Karpas-422 (cell line): ENCODE measurements at regions not wholly inside any gene's neighbourhood (a gene's known extent, or its start where the extent isn't known, plus 50 kb on each side); places are given as distances from the start of the nearest gene placed in this dataset.
"Not testable (repeated sequence)": the region's sequence is repeated elsewhere in the genome, so short reads cannot be mapped to it uniquely, and the experiment has no call there.

Experiments used
- DNase-seq: peaks from one replicate; pipeline ENCODE4 v3.0.0-alpha.2; 2015
- H2AFZ ChIP-seq: fragments of 200-600 bp; sonication (generic); 2 replicates; pipeline ENCODE4 v1.6.1; 2014; ENCODE audit warnings: antibody characterized with exemption, low read length, mixed read lengths
- H3K27ac ChIP-seq: fragments of 200-600 bp; sonication (generic); 2 replicates; pipeline ENCODE4 v1.5.1; 2014; ENCODE audit warnings: mild to moderate bottlenecking, low read length, moderate library complexity
- H3K27me3 ChIP-seq: fragments of 200-600 bp; sonication (generic); 2 replicates; pipeline ENCODE4 v1.6.1; 2014; ENCODE audit warnings: low read length, mixed read lengths
- H3K36me3 ChIP-seq: fragments of 200-600 bp; sonication (generic); 2 replicates; pipeline ENCODE4 v1.6.1; 2014; ENCODE audit warnings: low read length, mixed read lengths; ENCODE audit not compliant: insufficient read depth
- H3K4me1 ChIP-seq: fragments of 200-600 bp; sonication (generic); 2 replicates; pipeline ENCODE4 v1.6.1; 2014; ENCODE audit warnings: mild to moderate bottlenecking, low read length, mixed read lengths
- H3K4me2 ChIP-seq: fragments of 200-600 bp; sonication (generic); 2 replicates; pipeline ENCODE4 v1.6.1; 2014; ENCODE audit warnings: low read length, low read depth, mild to moderate bottlenecking; ENCODE audit not compliant: poor library complexity, severe bottlenecking
- H3K4me3 ChIP-seq: fragments of 200-600 bp; sonication (generic); 2 replicates; pipeline ENCODE4 v1.5.1; 2014; ENCODE audit warnings: mild to moderate bottlenecking, antibody characterized with exemption, low read length, mixed read lengths
- H3K79me2 ChIP-seq: fragments of 200-600 bp; sonication (generic); 2 replicates; pipeline ENCODE4 v1.6.1; 2014; ENCODE audit warnings: mild to moderate bottlenecking, low read length, mixed read lengths
- H3K9ac ChIP-seq: fragments of 200-600 bp; sonication (generic); 2 replicates; pipeline ENCODE4 v1.6.0; 2014; ENCODE audit warnings: low read length
- H3K9me2 ChIP-seq: fragments of 200-600 bp; sonication (generic), shearing (Covaris generic); replicated peaks from 2 replicates; pipeline ENCODE4 v1.6.0; 2014; ENCODE audit warnings: mild to moderate bottlenecking, low read length, moderate library complexity; ENCODE audit not compliant: insufficient read depth
- H3K9me3 ChIP-seq: fragments of 300-700, 200-600 bp; sonication (generic); 2 replicates; pipeline ENCODE4 v1.6.1; 2014; ENCODE audit warnings: low read length, mixed read lengths
- H4K20me1 ChIP-seq: fragments of 200-600 bp; sonication (generic); 2 replicates; pipeline ENCODE4 v1.6.1; 2014; ENCODE audit warnings: mild to moderate bottlenecking, antibody characterized with exemption, low read length, low read depth; ENCODE audit not compliant: insufficient read depth

DNA sequence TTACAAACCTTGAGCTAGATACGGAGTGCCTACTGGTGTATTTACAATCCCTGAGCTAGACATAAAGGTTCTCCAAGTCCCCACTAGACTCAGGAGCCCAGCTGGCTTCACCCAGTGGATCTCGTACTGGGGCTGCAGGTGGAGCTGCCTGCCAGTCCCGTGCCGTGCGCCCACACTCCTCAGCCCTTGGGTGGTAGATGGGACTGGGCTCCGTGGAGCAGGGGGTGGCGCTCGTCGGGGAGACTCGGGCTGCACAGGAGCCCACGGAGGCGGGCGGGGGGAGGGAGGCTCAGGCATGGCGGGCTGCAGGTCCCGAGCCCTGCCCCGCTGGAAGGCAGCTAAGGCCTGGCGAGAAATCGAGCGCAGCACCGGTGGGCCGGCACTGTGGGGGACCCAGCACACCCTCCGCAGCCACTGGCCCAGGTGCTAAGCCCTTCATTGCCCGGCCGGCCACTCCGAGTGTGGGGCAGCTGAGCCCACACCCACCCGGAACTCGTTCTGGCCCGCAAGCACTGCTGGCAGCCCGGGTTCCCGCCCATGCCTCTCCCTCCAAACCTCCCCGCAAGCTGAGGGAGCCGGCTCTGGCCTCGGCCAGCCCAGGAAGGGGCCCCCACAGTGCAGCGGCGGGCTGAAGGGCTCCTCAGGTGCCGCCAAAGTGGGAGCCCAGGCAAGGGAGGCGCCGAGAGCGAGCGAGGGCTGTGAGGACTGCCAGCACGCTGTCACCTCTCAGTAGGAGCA is 164.2 kb upstream of the TEX13C start:
- not testable (repeated sequence) for H3K79me2 ChIP-seq, H3K4me2 ChIP-seq, H2AFZ ChIP-seq, H3K36me3 ChIP-seq, DNase-seq, H3K27me3 ChIP-seq, H3K27ac ChIP-seq, H4K20me1 ChIP-seq, H3K9me2 ChIP-seq, H3K4me1 ChIP-seq, H3K9me3 ChIP-seq, H3K4me3 ChIP-seq, H3K9ac ChIP-seq

DNA sequence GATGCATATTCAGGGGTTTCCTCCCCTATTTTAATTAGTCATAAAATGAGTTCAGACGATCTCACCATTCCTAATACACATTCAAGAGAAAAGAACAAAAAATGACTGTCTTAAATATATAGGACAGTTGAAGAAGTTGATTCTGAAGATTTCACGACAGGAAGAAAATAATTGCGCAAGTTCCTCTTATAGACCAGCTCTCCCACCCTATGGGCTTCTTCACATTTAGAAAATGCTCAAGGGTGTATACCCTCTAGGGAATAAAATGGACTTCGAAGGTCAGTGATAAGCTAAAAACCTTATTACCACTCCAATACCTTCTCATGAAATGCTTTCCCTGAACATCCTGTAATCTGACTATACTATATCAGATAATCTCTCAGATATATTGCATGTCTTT is 149.2 kb upstream of the TEX13C start:
- H3K27me3 ChIP-seq, result no peaks in the 10 kb centered on the region

GRCh38 chrX:125172531-125172930 is 147.1 kb upstream of the TEX13C start:
- no peak overlapping the region for H2AFZ ChIP-seq
- H3K9me2 ChIP-seq, result no peaks in the 10 kb centered on the region
- H3K4me2 ChIP-seq, result no peak overlapping the region
- no peaks in the 10 kb centered on the region for H3K9me3 ChIP-seq
- no peaks in the 10 kb centered on the region for H3K4me1 ChIP-seq
- H3K36me3 ChIP-seq, result no peaks in the 10 kb centered on the region
- no peaks in the 10 kb centered on the region for H4K20me1 ChIP-seq
- no peak overlapping the region for H3K27ac ChIP-seq
- H3K27me3 ChIP-seq, result no peaks in the 10 kb centered on the region
- H3K9ac ChIP-seq, result no peak overlapping the region
- no peak for DNase-seq
- H3K79me2 ChIP-seq, result no peaks in the 10 kb centered on the region
- H3K4me3 ChIP-seq, result no peak overlapping the region

More for the DNA sequence above, 149.2 kb upstream of the TEX13C start:
- no peaks in the 10 kb centered on the region for H3K9me3 ChIP-seq
- H3K4me1 ChIP-seq, result no peaks in the 10 kb centered on the region
- H4K20me1 ChIP-seq, result no peaks in the 10 kb centered on the region
- no peaks in the 10 kb centered on the region for H3K36me3 ChIP-seq
- no peak overlapping the region for H2AFZ ChIP-seq
- DNase-seq, result no peak
- H3K4me2 ChIP-seq, result no peak overlapping the region
- H3K9me2 ChIP-seq, result no peaks in the 10 kb centered on the region
- H3K9ac ChIP-seq, result no peak overlapping the region
- no peak overlapping the region for H3K27ac ChIP-seq
- no peak overlapping the region for H3K4me3 ChIP-seq
- no peaks in the 10 kb centered on the region for H3K79me2 ChIP-seq

GRCh38 chrX:125175991-125176584 is 143.6 kb upstream of the TEX13C start:
- no peak for DNase-seq
- no peak overlapping the region for H3K27ac ChIP-seq
- no peaks in the 10 kb centered on the region for H3K36me3 ChIP-seq
- no peak overlapping the region for H2AFZ ChIP-seq
- H3K9me2 ChIP-seq, result no peaks in the 10 kb centered on the region
- no peaks in the 10 kb centered on the region for H4K20me1 ChIP-seq
- H3K27me3 ChIP-seq, result no peaks in the 10 kb centered on the region
- H3K4me1 ChIP-seq, result no peaks in the 10 kb centered on the region
- no peaks in the 10 kb centered on the region for H3K9me3 ChIP-seq
- no peak overlapping the region for H3K9ac ChIP-seq
- H3K79me2 ChIP-seq, result no peaks in the 10 kb centered on the region
- H3K4me3 ChIP-seq, result no peak overlapping the region
- no peak overlapping the region for H3K4me2 ChIP-seq

DNA sequence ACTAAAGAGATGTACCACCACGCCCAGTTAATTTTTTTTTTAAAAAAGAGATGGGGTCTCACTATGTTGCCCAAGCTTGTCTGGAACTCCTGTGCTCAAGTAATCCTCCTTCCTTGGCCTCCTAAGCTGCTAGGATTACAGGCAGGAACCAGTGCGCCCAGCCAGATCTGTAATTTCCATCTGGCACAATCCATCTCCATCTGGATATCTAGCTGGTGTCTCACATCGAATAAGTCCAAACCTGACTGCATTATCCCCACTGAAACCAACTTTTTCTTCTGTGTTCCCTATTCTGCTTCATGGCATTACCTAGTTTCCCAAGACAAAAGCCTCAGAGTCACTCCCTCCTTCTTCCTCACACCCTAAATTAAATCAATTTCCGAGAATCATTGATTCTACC is 125.8 kb upstream of the TEX13C start:
- DNase-seq, result no peak
- Histone ChIP-seq H3K4me3 (no peak overlapping the region), H3K27ac (no peak overlapping the region), H3K27me3 (no peaks in the 10 kb centered on the region), H3K9me2 (no peaks in the 10 kb centered on the region), H3K4me2 (no peak overlapping the region), H2AFZ (no peak overlapping the region), H4K20me1 (no peaks in the 10 kb centered on the region), H3K79me2 (no peaks in the 10 kb centered on the region), H3K9me3 (no peaks in the 10 kb centered on the region), H3K36me3 (no peaks in the 10 kb centered on the region), H3K9ac (no peak overlapping the region), H3K4me1 (no peaks in the 10 kb centered on the region)

- Histone ChIP-seq H3K27ac (no peak overlapping the region), H3K4me2 (no peak overlapping the region), H3K36me3 (no peaks in the 10 kb centered on the region), H3K27me3 (no peaks in the 10 kb centered on the region), H2AFZ (no peak overlapping the region), H3K4me1 (no peaks in the 10 kb centered on the region), H3K9ac (no peak overlapping the region), H3K4me3 (no peak overlapping the region), H3K9me3 (no peaks in the 10 kb centered on the region), H3K79me2 (no peaks in the 10 kb centered on the region), H4K20me1 (no peaks in the 10 kb centered on the region), H3K9me2 (no peaks in the 10 kb centered on the region)
- no peak for DNase-seq
Measured at GRCh38 chrX:125198546-125198945, 121.1 kb upstream of the TEX13C start.

GRCh38 chrX:125202591-125203248 is 117.0 kb upstream of the TEX13C start:
- no peak for DNase-seq
- Histone ChIP-seq H2AFZ (no peak overlapping the region), H3K36me3 (no peaks in the 10 kb centered on the region)

DNA sequence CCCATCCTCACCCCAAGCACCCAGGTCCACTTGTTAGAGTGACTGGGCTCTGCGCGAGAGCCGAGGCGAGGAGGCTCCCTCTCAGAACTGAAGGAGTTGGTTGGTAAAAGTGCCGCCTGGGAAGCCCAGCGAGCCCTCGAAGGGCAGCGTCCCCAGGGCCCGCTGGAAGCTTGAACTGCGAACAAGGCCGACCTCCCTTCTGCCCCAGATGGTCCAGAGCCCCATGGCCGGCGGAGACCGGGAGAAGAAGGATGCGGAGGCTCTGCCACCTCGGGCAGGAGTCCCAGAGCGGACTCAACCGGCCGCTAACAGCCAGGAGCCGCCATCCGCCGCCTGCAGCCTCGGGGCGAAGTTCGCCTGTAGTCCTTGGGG is 116.3 kb upstream of the TEX13C start:
- Histone ChIP-seq H3K27me3 (no peaks in the 10 kb centered on the region), H3K79me2 (no peaks in the 10 kb centered on the region), H3K36me3 (no peaks in the 10 kb centered on the region), H2AFZ (no peak overlapping the region), H3K27ac (no peak overlapping the region), H3K9me2 (no peaks in the 10 kb centered on the region), H4K20me1 (no peaks in the 10 kb centered on the region), H3K9me3 (no peaks in the 10 kb centered on the region), H3K4me3 (no peak overlapping the region), H3K4me2 (no peak overlapping the region), H3K9ac (no peak overlapping the region), H3K4me1 (no peaks in the 10 kb centered on the region)
- DNase-seq, result no peak

More at GRCh38 chrX:125202591-125203248, 117.0 kb upstream of the TEX13C start:
- no peak overlapping the region for H3K27ac ChIP-seq
- H3K79me2 ChIP-seq, result no peaks in the 10 kb centered on the region
- H3K27me3 ChIP-seq, result no peaks in the 10 kb centered on the region
- H4K20me1 ChIP-seq, result no peaks in the 10 kb centered on the region
- H3K4me1 ChIP-seq, result no peaks in the 10 kb centered on the region
- no peaks in the 10 kb centered on the region for H3K9me3 ChIP-seq
- H3K9ac ChIP-seq, result no peak overlapping the region
- no peak overlapping the region for H3K4me3 ChIP-seq
- H3K4me2 ChIP-seq, result no peak overlapping the region
- H3K9me2 ChIP-seq, result no peaks in the 10 kb centered on the region
